Activated naive CD8-positive, alpha-beta T cell (primary cell): ENCODE measurements at regions not wholly inside any gene's neighbourhood (a gene's known extent, or its start where the extent isn't known, plus 50 kb on each side); places are given as distances from the start of the nearest gene placed in this dataset.
A peak's percentile ranks its signal among the peaks of the same experiment; 100 is the strongest.

Source experiments
- H3K27ac Mint-ChIP-seq: one replicate; pipeline ENCODE4 v1.8.0; 2021; ENCODE audit warnings: mixed read lengths
- H3K27me3 Mint-ChIP-seq: one replicate; pipeline ENCODE4 v1.8.0; 2021; ENCODE audit warnings: mixed read lengths
- H3K36me3 Mint-ChIP-seq: one replicate; pipeline ENCODE4 v1.8.0; 2021; ENCODE audit warnings: mixed read lengths
- H3K4me1 Mint-ChIP-seq: one replicate; pipeline ENCODE4 v1.8.0; 2021; ENCODE audit warnings: low read depth, mixed read lengths
- H3K4me3 Mint-ChIP-seq: one replicate; pipeline ENCODE4 v1.8.0; 2021; ENCODE audit warnings: mild to moderate bottlenecking, mixed read lengths
- H3K9me3 Mint-ChIP-seq: one replicate; pipeline ENCODE4 v1.8.0; 2021; ENCODE audit warnings: low read depth, mixed read lengths

- H3K36me3 Mint-ChIP-seq: no peaks in the 10 kb centered on the region
- H3K27me3 Mint-ChIP-seq: no peaks in the 10 kb centered on the region
- H3K4me1 Mint-ChIP-seq: peaks cover 67% of the 10 kb centered on the region
- no peaks in the 10 kb centered on the region for H3K9me3 Mint-ChIP-seq
- no peak overlapping the region for H3K4me3 Mint-ChIP-seq
- H3K27ac Mint-ChIP-seq: no peak overlapping the region
These were observed 191.0 kb downstream of the ARL4C start for GRCh38 chr2:234305846-234306245.

- Mint-ChIP-seq H3K36me3 (no peaks in the 10 kb centered on the region), H3K27me3 (no peaks in the 10 kb centered on the region), H3K4me1 (peaks cover 69% of the 10 kb centered on the region), H3K4me3 (no peak overlapping the region), H3K9me3 (no peaks in the 10 kb centered on the region), H3K27ac (no peak overlapping the region)
These were observed 191.9 kb downstream of the ARL4C start for GRCh38 chr2:234304950-234305349.

- no peak overlapping the region for H3K4me3 Mint-ChIP-seq
- H3K36me3 Mint-ChIP-seq: no peaks in the 10 kb centered on the region
- H3K27ac Mint-ChIP-seq: peak overlapping the region; percentile 16
- H3K4me1 Mint-ChIP-seq: peaks cover 57% of the 10 kb centered on the region
- H3K27me3 Mint-ChIP-seq: no peaks in the 10 kb centered on the region
- H3K9me3 Mint-ChIP-seq: no peaks in the 10 kb centered on the region
These were observed 194.3 kb downstream of the ARL4C start for GRCh38 chr2:234302664-234302991.

DNA sequence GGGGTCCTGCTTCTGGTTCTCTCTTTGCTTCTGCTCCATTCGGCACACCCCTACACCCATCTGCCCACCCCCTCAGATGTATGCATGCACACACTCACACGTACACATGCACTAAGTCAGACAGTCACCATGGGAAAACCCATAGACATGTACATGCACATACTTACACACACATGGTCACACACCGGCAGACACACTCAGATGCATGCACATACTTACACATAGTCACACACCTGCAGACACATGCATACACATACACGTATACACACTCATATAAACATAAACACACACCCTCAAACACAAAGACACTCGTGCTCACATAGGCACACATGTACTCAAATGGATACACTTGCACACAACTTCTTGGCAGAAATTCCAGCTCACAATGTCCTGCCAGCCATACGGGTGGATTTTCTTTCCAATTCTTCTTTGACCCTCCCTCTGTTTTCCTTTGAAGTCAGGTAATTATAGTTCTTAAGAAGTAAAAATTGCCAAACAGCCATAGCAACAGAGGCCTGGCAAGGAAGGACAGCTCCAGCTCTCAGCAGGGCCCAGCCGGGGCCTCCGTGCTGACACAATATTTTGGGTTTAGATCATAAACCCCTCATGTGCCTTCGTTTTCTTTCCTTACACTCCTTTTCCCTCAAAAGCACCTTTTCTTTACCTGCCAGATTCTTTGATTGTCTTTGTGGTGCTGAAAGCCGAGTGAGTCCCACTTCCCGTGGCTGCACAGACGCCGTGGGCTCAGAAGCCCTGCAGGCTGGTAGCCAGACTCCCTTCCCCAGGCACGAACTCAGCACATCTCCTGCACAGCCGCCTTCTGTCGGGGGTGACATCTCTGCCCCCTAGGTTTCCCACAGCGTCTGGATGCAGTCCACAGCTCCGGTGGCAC is 195.7 kb downstream of the ARL4C start:
- H3K27me3 Mint-ChIP-seq: no peaks in the 10 kb centered on the region
- H3K27ac Mint-ChIP-seq: peak overlapping the region; percentile 54
- H3K4me1 Mint-ChIP-seq: peaks cover 63% of the 10 kb centered on the region
- no peaks in the 10 kb centered on the region for H3K36me3 Mint-ChIP-seq
- H3K4me3 Mint-ChIP-seq: peak overlapping the region; percentile 1
- no peaks in the 10 kb centered on the region for H3K9me3 Mint-ChIP-seq

DNA sequence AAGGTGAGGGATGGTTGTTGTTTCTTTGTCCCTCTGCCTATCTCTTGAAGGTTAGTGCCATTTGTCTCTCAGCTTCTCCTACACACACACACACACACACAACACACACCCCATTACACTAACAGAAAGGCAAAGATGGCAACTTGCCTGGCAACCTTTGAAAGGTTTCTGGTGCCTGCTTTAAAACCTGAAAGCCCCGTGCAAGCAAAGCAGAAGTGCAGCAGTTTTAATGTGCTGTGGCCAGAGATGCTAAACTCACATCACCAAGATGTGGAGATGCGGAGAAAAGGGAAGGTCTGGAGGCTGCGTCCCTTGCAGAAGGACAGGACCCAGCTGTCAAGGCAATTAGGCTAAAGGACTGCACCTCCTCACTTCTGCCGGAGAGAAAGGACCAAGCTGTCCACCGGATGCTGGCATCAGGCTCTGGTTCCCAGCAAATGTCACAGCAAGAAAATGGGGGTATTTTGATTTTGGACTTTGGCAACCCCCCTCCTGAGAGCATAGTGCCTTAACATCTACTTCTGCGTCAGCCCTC is 196.4 kb downstream of the ARL4C start:
- H3K9me3 Mint-ChIP-seq: no peaks in the 10 kb centered on the region
- no peaks in the 10 kb centered on the region for H3K27me3 Mint-ChIP-seq
- peaks cover 67% of the 10 kb centered on the region for H3K4me1 Mint-ChIP-seq
- H3K27ac Mint-ChIP-seq: peak overlapping the region; percentile 42
- H3K36me3 Mint-ChIP-seq: no peaks in the 10 kb centered on the region
- peak overlapping the region; percentile 7 for H3K4me3 Mint-ChIP-seq

DNA sequence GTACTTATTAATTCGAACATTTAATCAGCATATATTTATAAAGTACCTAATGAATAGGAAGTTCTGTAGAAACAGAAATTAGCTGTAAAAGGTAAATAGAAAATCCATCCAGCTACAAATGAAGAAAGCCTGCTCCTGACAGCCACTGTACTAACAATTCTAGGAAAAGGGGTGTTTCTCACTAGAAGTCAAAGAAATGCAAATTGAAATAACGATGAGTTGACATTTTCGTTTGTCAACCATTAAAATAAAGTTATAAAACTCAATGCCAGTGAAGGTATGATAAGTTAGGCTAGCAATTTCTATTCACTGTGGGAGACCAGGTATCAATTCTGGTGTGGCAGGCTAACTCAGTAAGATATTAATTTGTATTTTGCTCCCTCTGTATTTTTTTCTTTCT is 198.0 kb downstream of the ARL4C start:
- Mint-ChIP-seq H3K9me3 (no peaks in the 10 kb centered on the region), H3K27me3 (no peaks in the 10 kb centered on the region), H3K36me3 (no peaks in the 10 kb centered on the region), H3K4me1 (peaks cover 77% of the 10 kb centered on the region), H3K4me3 (no peak overlapping the region), H3K27ac (peak overlapping the region; percentile 79)

DNA sequence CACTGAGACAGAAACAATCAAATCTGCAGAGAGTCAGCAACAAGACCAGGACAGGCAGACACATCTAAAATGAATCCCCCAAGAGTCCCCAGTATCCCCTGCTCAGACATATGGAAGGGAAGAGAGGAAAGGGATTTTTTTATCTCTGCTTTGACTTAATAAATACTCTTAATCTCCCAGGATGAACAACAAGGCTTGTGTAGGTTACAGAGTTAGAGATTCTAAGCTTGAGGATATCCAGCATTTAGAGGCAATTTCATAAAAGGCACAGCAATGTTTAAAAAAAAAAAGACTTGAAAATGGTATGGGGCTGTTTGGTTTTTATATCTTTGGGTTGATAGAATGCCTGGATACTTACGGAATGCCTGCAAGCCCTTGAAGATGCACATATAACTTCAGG is 199.9 kb downstream of the ARL4C start:
- Mint-ChIP-seq H3K4me1 (peaks cover 84% of the 10 kb centered on the region), H3K27ac (peak overlapping the region; percentile 70), H3K4me3 (no peak overlapping the region)

GRCh38 chr2:234293973-234294372 is 202.9 kb downstream of the ARL4C start:
- H3K27ac Mint-ChIP-seq: peak overlapping the region; percentile 96
- no peaks in the 10 kb centered on the region for H3K36me3 Mint-ChIP-seq
- peak overlapping the region; percentile 10 for H3K4me3 Mint-ChIP-seq
- H3K27me3 Mint-ChIP-seq: no peaks in the 10 kb centered on the region
- H3K4me1 Mint-ChIP-seq: peaks cover 89% of the 10 kb centered on the region
- H3K9me3 Mint-ChIP-seq: no peaks in the 10 kb centered on the region

More for the DNA sequence above, 199.9 kb downstream of the ARL4C start:
- Mint-ChIP-seq H3K9me3 (no peaks in the 10 kb centered on the region), H3K36me3 (no peaks in the 10 kb centered on the region), H3K27me3 (no peaks in the 10 kb centered on the region)

GRCh38 chr2:234292962-234293243 is 204.0 kb downstream of the ARL4C start:
- no peaks in the 10 kb centered on the region for H3K27me3 Mint-ChIP-seq
- H3K9me3 Mint-ChIP-seq: no peaks in the 10 kb centered on the region
- H3K4me1 Mint-ChIP-seq: peaks cover 90% of the 10 kb centered on the region
- H3K27ac Mint-ChIP-seq: peak overlapping the region; percentile 96
- peak overlapping the region; percentile 64 for H3K4me3 Mint-ChIP-seq
- H3K36me3 Mint-ChIP-seq: no peaks in the 10 kb centered on the region

GRCh38 chr2:234292205-234292961 is 204.5 kb downstream of the ARL4C start:
- peak overlapping the region; percentile 64 for H3K4me3 Mint-ChIP-seq
- no peaks in the 10 kb centered on the region for H3K27me3 Mint-ChIP-seq
- peaks cover 91% of the 10 kb centered on the region for H3K4me1 Mint-ChIP-seq
- H3K27ac Mint-ChIP-seq: peak overlapping the region; percentile 96
- no peaks in the 10 kb centered on the region for H3K9me3 Mint-ChIP-seq
- H3K36me3 Mint-ChIP-seq: no peaks in the 10 kb centered on the region

DNA sequence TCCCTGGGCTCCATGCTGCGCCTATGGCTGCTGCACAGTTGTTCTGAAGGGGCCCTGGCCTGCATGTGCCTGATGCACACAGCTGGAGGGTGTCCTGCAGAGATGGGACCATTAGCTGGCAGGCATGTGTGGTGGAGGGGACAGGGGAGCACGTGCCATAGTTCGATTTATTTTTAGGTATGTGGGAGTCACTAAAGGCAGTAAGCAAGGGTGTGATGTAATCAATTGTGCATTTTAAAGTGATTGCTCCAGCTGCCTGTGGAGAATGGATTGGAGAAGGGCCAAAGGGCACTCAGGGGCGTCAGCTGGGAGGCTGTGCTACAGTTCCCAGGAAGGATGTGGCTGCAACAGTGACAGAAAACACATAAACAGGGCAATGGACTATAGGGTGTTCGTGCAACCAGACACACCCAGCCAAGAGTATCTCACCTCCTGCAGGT is 205.1 kb downstream of the ARL4C start:
- H3K9me3 Mint-ChIP-seq: no peaks in the 10 kb centered on the region
- H3K4me1 Mint-ChIP-seq: peaks cover 85% of the 10 kb centered on the region
- H3K36me3 Mint-ChIP-seq: no peaks in the 10 kb centered on the region
- H3K27me3 Mint-ChIP-seq: no peaks in the 10 kb centered on the region
- H3K27ac Mint-ChIP-seq: peak overlapping the region; percentile 96
- peak overlapping the region; percentile 64 for H3K4me3 Mint-ChIP-seq

GRCh38 chr2:234290671-234291070 is 206.2 kb downstream of the ARL4C start:
- Mint-ChIP-seq H3K36me3 (no peaks in the 10 kb centered on the region), H3K9me3 (no peaks in the 10 kb centered on the region), H3K4me1 (peaks cover 79% of the 10 kb centered on the region), H3K27me3 (no peaks in the 10 kb centered on the region), H3K4me3 (peak overlapping the region; percentile 59), H3K27ac (peak overlapping the region; percentile 96)

DNA sequence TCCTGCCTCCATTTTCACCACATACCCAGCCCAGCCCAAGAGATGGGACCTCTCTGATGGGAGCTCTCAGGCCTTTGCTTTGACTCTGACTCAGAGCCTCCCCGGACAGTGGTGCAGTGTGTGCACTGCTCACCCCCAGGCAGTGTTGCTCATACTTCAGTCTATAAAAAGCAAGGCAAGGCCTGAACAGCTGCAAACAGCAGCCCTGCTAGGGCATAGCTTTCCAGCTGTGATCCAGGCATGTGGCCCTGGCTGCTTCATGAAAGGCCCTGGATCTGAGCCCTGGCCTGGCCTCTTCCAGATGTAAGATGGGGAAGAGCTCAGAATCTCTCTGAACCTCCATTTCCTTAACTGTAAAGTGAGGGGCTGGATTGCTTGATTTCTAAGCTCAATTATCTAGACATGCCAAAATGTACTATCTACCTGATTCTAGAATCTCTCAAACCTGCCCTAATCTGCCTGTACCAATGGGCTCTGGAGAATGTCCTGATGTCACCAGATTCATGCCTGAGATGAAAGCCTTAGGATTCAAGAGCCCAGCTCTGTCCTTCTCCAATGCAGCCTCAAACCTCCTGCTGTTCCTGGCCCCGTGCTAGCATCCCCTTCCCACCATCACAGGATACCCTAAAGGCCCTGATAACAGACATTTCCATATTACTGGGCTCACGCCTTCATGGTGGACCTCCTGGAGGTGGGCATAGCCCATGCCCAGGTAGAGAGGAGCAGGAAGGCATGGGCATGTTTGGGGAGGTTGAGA is 206.9 kb downstream of the ARL4C start:
- H3K4me3 Mint-ChIP-seq: peak overlapping the region; percentile 59
- no peaks in the 10 kb centered on the region for H3K36me3 Mint-ChIP-seq
- H3K9me3 Mint-ChIP-seq: no peaks in the 10 kb centered on the region
- H3K27me3 Mint-ChIP-seq: no peaks in the 10 kb centered on the region
- H3K27ac Mint-ChIP-seq: peak overlapping the region; percentile 96
- peaks cover 72% of the 10 kb centered on the region for H3K4me1 Mint-ChIP-seq

- no peak overlapping the region for H3K4me3 Mint-ChIP-seq
- peak overlapping the region; percentile 96 for H3K27ac Mint-ChIP-seq
These were observed 207.9 kb downstream of the ARL4C start for GRCh38 chr2:234288974-234289455.

More at GRCh38 chr2:234288974-234289455, 207.9 kb downstream of the ARL4C start:
- no peaks in the 10 kb centered on the region for H3K27me3 Mint-ChIP-seq
- H3K9me3 Mint-ChIP-seq: no peaks in the 10 kb centered on the region
- peaks cover 65% of the 10 kb centered on the region for H3K4me1 Mint-ChIP-seq
- H3K36me3 Mint-ChIP-seq: no peaks in the 10 kb centered on the region
